ENCODE measurements at regions not wholly inside any gene's neighbourhood (a gene's known extent, or its start where the extent isn't known, plus 50 kb on each side); places are given as distances from the start of the nearest gene placed in this dataset.
"Not testable (repeated sequence)": the region's sequence is repeated elsewhere in the genome, so short reads cannot be mapped to it uniquely, and the experiment has no call there.

DNA sequence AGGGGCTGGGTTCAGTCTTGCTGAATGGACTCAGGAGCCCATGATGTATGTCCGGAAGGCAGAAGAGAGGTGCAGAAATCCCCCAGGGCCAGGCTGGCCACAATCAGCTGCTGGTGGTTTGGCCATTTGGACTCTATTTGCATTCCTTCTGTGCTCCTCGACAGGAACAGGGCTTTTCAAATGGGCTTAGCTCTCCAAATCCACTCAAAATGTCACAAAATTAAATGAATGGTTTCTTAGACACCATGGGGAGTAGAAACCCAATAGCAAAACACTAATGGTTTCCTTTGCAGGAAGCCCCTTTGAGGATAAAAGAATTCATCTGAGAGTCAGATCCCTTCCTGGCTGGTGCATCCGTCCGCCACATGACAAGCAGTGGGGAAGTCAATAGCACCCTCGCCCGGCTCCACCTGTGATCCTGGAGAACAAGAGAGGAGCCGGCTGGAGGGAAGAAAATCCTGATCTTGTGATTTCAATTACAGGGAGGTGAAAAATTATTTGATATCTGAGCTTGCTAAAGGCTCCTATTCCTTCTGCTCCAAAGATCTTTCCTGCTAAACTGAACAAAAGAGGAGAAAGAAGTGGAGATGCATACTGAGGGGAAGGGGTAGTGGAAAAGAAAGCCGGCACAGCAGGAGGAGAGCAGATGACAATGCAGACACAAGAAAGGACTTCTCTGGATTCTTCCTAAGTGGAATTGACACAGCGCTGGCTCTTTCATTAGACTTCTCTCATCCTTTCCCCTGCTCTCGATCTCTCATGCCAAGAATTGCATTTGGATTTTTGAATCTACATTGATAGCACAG, 190.7 kb downstream of the C7orf25 start:
- no peak for DNase-seq (ENCODE audit: low spot score)

- no peak for DNase-seq (ENCODE audit: low spot score)
These were observed 191.9 kb downstream of the C7orf25 start for GRCh38 chr7:42720012-42720411.

DNA sequence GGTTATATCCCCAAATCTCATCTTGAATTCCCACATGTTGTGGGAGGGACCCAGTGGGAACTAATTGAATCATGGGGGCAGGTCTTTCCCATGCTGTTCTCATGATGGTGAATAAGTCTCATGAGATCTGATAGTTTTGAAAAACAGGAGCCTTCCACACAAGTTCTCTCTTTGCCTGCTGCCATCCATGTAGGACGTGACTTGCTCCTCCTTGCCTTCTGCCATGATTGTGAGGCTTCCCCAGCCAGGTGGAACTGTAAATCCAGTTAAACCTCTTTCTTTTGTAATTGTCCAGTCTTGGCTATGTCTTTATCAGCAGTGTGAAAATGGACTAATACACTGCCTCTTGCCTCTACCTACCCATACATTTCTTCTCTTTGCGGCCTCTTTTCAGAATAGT, 193.4 kb downstream of the C7orf25 start:
- not testable (repeated sequence) for DNase-seq (ENCODE audit: low spot score)

GRCh38 chr7:42714356-42714755, 197.5 kb downstream of the C7orf25 start:
- no peak for DNase-seq (ENCODE audit: low spot score)

GRCh38 chr7:42709284-42709683, 202.6 kb downstream of the C7orf25 start:
- no peak for DNase-seq (ENCODE audit: low spot score)

DNA sequence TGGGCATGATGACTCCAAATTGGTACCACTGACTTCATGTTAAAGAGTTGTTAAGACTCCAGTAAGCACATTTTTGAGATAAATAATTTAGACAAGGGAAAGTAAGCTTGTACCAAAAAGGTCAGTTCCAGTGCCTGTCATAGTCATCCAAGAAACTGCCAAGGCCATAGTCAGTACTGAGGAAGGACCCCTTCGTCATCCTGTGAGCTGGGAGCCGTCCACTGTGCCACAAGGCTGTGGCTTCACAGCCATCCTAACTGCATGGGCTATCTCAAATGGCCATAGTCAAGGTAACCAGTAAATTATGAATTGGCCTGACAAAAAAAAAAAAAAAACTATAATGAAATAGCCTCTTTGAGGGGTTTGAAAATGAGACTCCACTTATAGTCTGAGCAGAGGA, 207.2 kb downstream of the C7orf25 start:
- no peak for DNase-seq (ENCODE audit: low spot score)

DNA sequence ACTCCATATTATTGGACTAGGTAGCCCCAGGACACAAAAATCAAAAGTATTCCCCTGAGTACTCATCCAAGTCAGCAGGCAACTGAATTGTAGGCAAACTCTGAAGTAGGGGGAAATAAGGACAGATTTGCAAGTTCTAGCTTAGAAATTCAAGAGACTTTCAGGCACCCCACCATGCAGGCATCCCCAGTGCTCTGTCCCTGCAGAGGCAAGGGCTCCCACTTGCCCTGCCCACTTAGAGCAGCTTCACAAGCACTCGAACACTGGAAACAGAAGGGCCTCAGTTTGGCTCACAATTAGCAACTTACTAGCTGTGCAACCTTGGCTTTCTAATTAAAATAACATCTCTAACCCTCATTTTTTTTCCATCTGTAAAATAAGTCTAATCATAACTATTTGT, 209.2 kb downstream of the C7orf25 start:
- no peak for DNase-seq (ENCODE audit: low spot score)

DNA sequence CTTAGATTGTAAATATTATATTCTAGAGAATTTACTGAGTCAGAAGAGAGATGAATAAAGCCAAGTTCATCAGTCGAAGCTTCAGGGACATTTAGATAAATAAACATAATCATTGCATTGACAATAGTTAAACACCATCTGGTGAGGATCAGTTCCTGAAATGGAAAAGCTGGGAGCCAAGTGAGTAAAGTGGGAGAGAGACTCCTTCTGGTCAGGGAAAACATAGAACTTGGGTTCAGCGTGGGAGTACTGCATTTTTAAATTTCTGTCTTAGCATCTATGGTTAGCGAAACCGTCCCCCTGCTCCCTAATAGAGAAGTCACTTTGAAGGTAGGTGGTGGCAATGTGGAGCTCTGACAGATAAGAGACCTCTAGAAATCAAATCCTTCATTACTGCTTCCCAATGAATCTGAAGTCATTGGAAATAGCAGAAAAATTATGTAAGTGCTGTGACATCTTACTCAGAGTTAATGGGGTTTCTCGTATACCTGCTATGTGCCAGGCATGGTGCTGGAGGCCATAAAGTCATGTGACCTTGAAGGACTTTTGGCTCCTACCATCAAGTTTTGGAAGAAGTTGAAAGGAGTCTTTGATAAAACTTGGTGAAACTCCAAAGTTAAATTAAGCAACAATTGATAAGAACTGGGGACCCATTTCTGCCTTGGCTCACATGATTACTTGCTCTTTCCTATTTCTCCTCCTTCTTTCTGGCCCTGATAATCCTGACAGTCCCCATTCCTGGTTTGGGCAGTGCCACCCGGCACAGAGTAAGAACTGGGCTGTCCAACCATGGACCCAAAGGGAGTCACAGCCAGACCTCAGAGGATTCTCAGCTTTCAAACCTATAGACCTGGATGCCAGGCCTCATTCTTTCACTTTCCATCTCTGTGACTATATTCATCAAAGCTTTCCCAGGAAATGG, 211.2 kb downstream of the C7orf25 start:
- DNase-seq (ENCODE audit: low spot score), result no peak

GRCh38 chr7:42699380-42700178, 212.3 kb downstream of the C7orf25 start:
- no peak for DNase-seq (ENCODE audit: low spot score)

- no peak for DNase-seq (ENCODE audit: low spot score)
These were observed 213.1 kb downstream of the C7orf25 start for GRCh38 chr7:42698600-42699374.

GRCh38 chr7:42694894-42695507, 216.9 kb downstream of the C7orf25 start:
- DNase-seq (ENCODE audit: low spot score), result no peak

- no peak for DNase-seq (ENCODE audit: low spot score)
These were observed 218.1 kb downstream of the C7orf25 start for GRCh38 chr7:42693722-42694121.

- no peak for DNase-seq (ENCODE audit: low spot score)
These were observed 219.2 kb downstream of the C7orf25 start for GRCh38 chr7:42692621-42693020.

DNA sequence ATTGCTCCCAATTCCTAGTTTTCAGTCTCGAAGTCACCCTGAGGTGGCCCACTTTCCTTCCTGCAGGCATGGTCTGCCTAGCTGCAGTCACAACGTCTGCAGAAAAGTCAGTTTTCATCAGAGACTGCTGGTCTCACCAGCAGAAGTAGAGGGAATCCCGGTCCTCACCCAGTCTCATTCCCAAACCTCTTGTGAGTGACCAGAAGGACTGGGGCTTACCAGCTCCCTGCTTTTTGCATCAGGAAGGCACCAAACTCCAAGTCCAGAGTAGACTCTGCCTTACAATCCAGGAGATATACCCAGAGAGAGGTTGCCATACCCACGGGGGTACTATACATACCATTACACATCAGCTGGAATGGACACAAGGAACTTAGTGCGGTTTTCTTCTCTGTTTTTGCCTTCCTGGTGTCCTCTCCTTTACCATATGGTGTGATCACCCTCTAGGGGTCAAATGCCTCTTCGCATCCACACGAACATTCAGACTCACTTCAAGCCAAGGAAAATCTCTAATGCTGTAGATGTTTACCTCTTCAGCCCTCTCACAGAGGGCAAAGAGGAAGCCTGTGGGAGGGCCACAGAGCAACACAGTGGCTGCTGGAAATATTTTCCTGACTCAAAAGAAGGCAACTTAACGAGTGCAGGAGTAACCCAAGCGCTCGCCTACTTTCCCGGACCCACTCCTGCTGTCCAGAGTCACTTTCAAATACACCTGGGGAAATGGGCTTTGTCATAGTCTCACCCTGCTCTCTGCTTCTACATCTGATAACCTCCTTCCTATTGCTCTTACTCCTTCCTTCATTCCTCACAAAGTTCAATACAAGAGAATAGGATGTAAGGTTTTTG, 220.9 kb downstream of the C7orf25 start:
- DNase-seq (ENCODE audit: low spot score), result no peak

DNA sequence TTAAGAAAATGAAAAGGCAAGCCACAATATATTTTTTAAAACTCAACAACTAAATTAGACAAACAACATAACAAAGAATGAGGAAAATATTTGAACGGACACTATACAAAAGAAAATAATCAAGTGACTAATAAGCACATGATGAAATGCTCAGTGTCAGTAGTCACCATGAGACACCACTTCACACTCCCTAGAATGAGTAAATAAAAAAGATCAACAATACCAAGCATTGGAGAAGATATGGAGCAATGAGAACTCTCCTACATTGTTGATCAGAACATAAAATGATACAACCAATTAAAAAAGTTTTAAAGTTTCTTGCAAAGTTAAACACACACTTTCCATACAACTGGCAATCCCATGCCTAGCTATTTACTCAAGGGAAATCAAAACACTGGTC, 222.2 kb downstream of the C7orf25 start:
- no peak for DNase-seq (ENCODE audit: low spot score)

GRCh38 chr7:42688056-42688371, 223.9 kb downstream of the C7orf25 start:
- no peak for DNase-seq (ENCODE audit: low spot score)

DNA sequence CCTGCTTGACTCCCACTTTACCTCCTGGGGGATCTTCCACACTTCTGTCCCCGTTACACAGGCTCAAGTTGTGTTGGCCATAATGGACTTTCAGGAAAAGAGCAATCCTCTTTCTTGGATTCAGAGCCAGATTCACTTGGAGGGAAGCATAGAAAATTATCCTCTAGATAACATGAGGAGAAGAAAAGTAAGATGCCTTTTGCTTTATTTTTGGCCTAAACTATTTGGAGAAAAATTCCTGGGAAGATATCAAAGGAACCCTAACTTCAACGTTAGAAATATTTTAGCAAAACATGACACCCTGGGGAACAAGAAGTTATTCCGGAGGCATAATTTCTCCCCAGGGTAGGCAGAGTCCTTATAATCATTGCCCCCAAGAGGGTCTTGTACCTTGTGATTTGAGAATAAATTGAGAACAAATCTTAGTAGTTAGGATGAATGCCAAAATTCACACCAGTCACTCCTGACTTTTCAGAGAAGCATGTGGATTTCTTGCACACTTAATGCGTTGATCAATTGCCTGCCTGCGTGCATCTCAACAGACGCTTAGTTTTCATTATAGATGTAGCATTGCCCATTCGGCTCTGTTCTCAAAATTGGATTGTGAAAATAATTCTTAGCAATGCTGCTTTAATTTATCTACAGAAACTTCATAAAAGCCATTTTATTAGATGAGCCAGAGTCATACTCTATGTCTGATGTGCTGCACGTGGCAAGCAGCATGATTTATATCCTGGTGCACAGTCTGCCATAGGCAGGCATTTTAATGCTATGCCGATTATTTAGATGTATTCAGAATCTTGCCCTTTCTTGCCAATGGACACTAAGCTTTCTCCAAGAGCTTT, 224.4 kb downstream of the C7orf25 start:
- DNase-seq (ENCODE audit: low spot score), result no peak

- no peak for DNase-seq (ENCODE audit: low spot score)
These were observed 225.2 kb downstream of the C7orf25 start for GRCh38 chr7:42686594-42687156.

DNA sequence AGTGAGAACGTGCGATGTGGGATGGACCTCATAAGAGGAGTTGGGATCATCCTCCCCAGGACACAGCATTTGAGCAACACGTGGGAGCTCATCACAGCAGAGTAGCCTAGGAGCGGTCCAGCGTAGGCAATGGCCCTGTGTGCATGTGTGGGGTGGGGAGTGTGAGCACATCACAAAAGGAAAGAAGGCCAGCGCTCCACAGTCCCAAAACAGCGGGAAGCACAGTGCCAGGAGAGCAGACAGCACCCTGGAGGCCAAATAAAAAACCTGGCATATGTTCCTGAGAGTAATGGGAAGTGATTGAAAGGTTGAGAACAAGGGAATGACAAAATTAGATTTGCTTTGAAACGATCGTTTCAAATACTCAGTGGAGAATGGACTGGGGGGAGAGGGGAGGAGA, 226.0 kb downstream of the C7orf25 start:
- no peak for DNase-seq (ENCODE audit: low spot score)

Data from activated CD4-positive, alpha-beta T cell treated with anti-CD3 and anti-CD28 coated beads, Interleukin-2, Interleukin-4, amounts not matched to agents 100 ng/mL and 50 ng/mL, durations not matched to agents 16 hours and 8 hours (primary cell).